ENCODE measurements at regions not wholly inside any gene's neighbourhood (a gene's known extent, or its start where the extent isn't known, plus 50 kb on each side); places are given as distances from the start of the nearest gene placed in this dataset.

GRCh38 chr16:79845033-79845733 is 244.6 kb upstream of the MAF start:
- Histone ChIP-seq H4K20me1 (ENCODE audit: control insufficient read depth, insufficient read depth, insufficient read length) (no peaks in the 10 kb centered on the region), H2BK15ac (ENCODE audit: low read depth, low read length) (no peak overlapping the region), H3K9me3 (ENCODE audit: control insufficient read depth, low read depth, low read length) (no peaks in the 10 kb centered on the region), H2BK12ac (ENCODE audit: insufficient read length, low read depth, low read length) (no peak overlapping the region), H2BK120ac (ENCODE audit: low read depth, low read length, poor library complexity, severe bottlenecking) (no peak overlapping the region), H4K5ac (ENCODE audit: insufficient read length, low read depth, low read length) (no peak overlapping the region), H2BK5ac (ENCODE audit: insufficient read length, low read length) (no peak overlapping the region), H3K27me3 (ENCODE audit: insufficient read depth, low read length) (no peaks in the 10 kb centered on the region), H3K14ac (ENCODE audit: insufficient read depth, low read length) (no peak overlapping the region), H3K23me2 (ENCODE audit: insufficient read length, low read depth, low read length, poor library complexity, severe bottlenecking) (no peaks in the 10 kb centered on the region), H3K56ac (ENCODE audit: insufficient read length, low read depth, low read length) (no peak overlapping the region), H3T11ph (ENCODE audit: low read length) (no peak overlapping the region), H3K79me2 (ENCODE audit: insufficient read depth, low read length) (no peaks in the 10 kb centered on the region), H3K4me1 (ENCODE audit: insufficient read depth, low read length) (no peaks in the 10 kb centered on the region), H4K91ac (ENCODE audit: insufficient read length, low read depth, low read length) (no peak overlapping the region), H3K4me2 (ENCODE audit: insufficient read depth, insufficient read length, low read length) (no peak overlapping the region), H4K8ac (replicated peaks; ENCODE audit: insufficient read length, low read depth, low read length) (no peak overlapping the region), H3K9ac (ENCODE audit: extremely low read depth, insufficient read length, low read length) (no peak overlapping the region), H3K23ac (ENCODE audit: insufficient read length, low read depth, low read length) (no peak overlapping the region), H3K18ac (ENCODE audit: insufficient read length, low read depth, low read length) (no peak overlapping the region), H2AK5ac (ENCODE audit: insufficient read length, low read length) (no peak overlapping the region), H3K27ac (ENCODE audit: insufficient read length, low read depth, low read length) (no peak overlapping the region), H3K4ac (ENCODE audit: low read depth, low read length) (no peak overlapping the region), H2BK20ac (ENCODE audit: low read depth, low read length, poor library complexity, severe bottlenecking) (no peak overlapping the region), H3K79me1 (ENCODE audit: insufficient read depth, low read depth, low read length, poor library complexity, severe bottlenecking) (no peaks in the 10 kb centered on the region), H2AFZ (ENCODE audit: low read length) (no peak overlapping the region)
- WGBS (ENCODE audit: extremely low coverage, insufficient read length, low lambda C conversion rate): no CpG with 5 or more reads among the region's 12 CpGs
- Mint-ChIP-seq H3K4me3 (no peak overlapping the region), H3K4me1 (peaks cover 0 to 6% of the 10 kb centered on the region in 2 experiments; a peak in 2 of 4 replicates), H3K27ac (no peak overlapping the region), H3K9me3 (no peaks in the 10 kb centered on the region), H3K36me3 (ENCODE audit: insufficient read depth in 1 of 3, low read depth in 3 of 3) (no peaks in the 10 kb centered on the region), H3K27me3 (ENCODE audit: low read depth) (peaks cover 2% of the 10 kb centered on the region; the same call in 1 of the 2 replicates)
- no peak for TF ChIP-seq CTCF (conservative IDR thresholded peaks at IDR 0.05)
- DNase-seq: no peak

All from H9 (cell line).